Peyer's patch (tissue), 4 donors: ENCODE measurements at regions not wholly inside any gene's neighbourhood (a gene's known extent, or its start where the extent isn't known, plus 50 kb on each side); places are given as distances from the start of the nearest gene placed in this dataset.

Experiments used
- CTCF ChIP-seq, 6 experiments: fragments of 450-650 bp in 4 of 6; fragments of 200-600 bp in 2 of 6; sonication (generic) in 1 of 6; IDR thresholded peaks; one replicate each; pipeline ENCODE4 v1.5.1; 2017 to 2019; ENCODE audit warnings: antibody characterized with exemption in 6 of 6, mild to moderate bottlenecking in 3 of 6, moderate library complexity in 1 of 6
- POLR2A ChIP-seq, 2 donors: fragments of 450-650 bp; IDR thresholded peaks; one replicate each; pipeline ENCODE4 v1.5.1; 2017; ENCODE audit warnings: antibody characterized with exemption in 2 of 2, mild to moderate bottlenecking in 2 of 2, moderate library complexity in 2 of 2

- TF ChIP-seq CTCF (IDR thresholded peaks at IDR 0.05) (no peak), POLR2A (IDR thresholded peaks at IDR 0.05) (no peak)
Measured at GRCh38 chr6:90765491-90765890, 178.6 kb upstream of the MAP3K7 start.
